ENCODE measurements at regions not wholly inside any gene's neighbourhood (a gene's known extent, or its start where the extent isn't known, plus 50 kb on each side); places are given as distances from the start of the nearest gene placed in this dataset.

DNA sequence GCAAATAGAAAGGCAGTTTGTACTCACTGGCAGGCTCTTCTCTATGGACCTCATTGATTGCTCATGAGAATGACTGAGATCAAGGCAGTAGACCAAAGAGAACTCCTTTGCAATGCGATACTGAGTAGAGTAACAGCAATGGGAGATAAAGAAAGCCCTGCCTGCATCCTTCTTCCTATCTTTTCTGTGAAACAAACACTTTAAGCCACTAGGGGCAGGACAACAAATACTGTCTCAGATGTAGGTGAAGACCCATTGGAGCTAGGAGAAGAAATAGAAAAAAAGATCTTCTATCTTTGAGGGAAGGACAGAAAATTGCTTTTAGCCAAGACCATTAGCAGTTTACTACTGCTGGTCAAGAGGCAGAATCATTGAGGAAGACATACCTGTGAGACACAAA lies 117.6 kb upstream of the IGSF10 start (continued):
- TF ChIP-seq, protein P1, sequence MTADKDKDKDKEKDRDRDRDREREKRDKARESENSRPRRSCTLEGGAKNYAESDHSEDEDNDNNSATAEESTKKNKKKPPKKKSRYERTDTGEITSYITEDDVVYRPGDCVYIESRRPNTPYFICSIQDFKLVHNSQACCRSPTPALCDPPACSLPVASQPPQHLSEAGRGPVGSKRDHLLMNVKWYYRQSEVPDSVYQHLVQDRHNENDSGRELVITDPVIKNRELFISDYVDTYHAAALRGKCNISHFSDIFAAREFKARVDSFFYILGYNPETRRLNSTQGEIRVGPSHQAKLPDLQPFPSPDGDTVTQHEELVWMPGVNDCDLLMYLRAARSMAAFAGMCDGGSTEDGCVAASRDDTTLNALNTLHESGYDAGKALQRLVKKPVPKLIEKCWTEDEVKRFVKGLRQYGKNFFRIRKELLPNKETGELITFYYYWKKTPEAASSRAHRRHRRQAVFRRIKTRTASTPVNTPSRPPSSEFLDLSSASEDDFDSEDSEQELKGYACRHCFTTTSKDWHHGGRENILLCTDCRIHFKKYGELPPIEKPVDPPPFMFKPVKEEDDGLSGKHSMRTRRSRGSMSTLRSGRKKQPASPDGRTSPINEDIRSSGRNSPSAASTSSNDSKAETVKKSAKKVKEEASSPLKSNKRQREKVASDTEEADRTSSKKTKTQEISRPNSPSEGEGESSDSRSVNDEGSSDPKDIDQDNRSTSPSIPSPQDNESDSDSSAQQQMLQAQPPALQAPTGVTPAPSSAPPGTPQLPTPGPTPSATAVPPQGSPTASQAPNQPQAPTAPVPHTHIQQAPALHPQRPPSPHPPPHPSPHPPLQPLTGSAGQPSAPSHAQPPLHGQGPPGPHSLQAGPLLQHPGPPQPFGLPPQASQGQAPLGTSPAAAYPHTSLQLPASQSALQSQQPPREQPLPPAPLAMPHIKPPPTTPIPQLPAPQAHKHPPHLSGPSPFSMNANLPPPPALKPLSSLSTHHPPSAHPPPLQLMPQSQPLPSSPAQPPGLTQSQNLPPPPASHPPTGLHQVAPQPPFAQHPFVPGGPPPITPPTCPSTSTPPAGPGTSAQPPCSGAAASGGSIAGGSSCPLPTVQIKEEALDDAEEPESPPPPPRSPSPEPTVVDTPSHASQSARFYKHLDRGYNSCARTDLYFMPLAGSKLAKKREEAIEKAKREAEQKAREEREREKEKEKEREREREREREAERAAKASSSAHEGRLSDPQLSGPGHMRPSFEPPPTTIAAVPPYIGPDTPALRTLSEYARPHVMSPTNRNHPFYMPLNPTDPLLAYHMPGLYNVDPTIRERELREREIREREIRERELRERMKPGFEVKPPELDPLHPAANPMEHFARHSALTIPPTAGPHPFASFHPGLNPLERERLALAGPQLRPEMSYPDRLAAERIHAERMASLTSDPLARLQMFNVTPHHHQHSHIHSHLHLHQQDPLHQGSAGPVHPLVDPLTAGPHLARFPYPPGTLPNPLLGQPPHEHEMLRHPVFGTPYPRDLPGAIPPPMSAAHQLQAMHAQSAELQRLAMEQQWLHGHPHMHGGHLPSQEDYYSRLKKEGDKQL (CRISPR knock-in tag; IDR thresholded peaks at IDR 0.05; ENCODE audit: borderline replicate concordance): no peak

DNA sequence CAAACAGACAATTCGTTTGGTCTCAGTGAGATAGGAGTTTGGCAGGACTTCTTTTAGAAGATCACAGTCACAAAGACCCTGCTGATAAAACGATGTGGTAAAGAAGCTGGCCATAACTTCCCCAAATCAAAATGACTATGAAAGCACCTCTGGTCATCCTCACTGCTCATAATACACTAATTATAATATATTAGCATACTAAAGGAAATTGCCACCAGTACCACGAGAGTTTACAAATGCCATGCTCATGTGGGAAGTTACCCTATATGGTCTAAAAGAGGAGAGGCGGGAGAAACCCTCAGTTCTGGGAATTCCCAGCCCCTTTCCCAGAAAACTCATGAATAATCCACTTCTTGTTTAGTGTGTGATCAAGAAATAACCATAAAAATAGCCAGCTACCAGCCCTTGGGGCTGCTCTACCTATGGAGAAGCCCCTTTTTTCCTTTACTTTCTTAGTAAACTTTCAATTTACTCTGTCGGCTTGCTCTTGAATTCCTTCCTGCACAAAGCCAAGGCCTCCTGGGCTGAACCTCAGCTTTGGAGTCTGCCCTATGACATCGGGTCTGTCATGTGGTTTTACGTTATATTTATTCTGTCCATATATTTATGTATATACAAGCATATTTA lies 115.8 kb upstream of the IGSF10 start:
- Histone ChIP-seq H3K9ac (ENCODE audit: insufficient read depth in 1 of 2, low read depth in 2 of 2, low read length in 2 of 2) (no peak overlapping the region), H3K9me3 (replicated peaks; ENCODE audit: control insufficient read depth, insufficient read depth, low read depth, low read length) (peaks cover 2% of the 10 kb centered on the region), H3K4me1 (replicated peaks in 1 of 2; ENCODE audit: control insufficient read depth in 2 of 2, insufficient read depth in 2 of 2, low read length in 2 of 2) (no peaks in the 10 kb centered on the region; a peak in 1 of 5 replicates), H3K9me1 (ENCODE audit: control insufficient read depth, insufficient read depth, low read length) (no peaks in the 10 kb centered on the region), H4K20me1 (replicated peaks; ENCODE audit: control insufficient read depth, insufficient read depth, low read length) (no peaks in the 10 kb centered on the region), H3K27ac (ENCODE audit: extremely low read depth, low read depth, low read length) (no peak overlapping the region), H3K79me2 (ENCODE audit: control insufficient read depth, insufficient read depth, low read length) (no peaks in the 10 kb centered on the region), H3K4me3 (no peak overlapping the region), H3K27me3 (ENCODE audit: control insufficient read depth in 2 of 2, insufficient read depth in 2 of 2, low read length in 2 of 2) (no peaks in the 10 kb centered on the region), H2AFZ (ENCODE audit: low read depth, low read length) (peak overlapping the region; percentile 6; the same call in 1 of the 2 replicates), H3K4me2 (ENCODE audit: insufficient read depth, low read length) (no peak overlapping the region), H3K36me3 (ENCODE audit: control insufficient read depth, insufficient read depth, low read length) (no peaks in the 10 kb centered on the region)
- TF ChIP-seq U2AF2 (optimal IDR thresholded peaks at IDR 0.05; ENCODE audit: low read depth, low read length): no peak
- WGBS (ENCODE audit: insufficient coverage, low coverage, missing lambda C conversion rate): 11% methylated on average over 7 of the region's 7 CpGs
- no peak for DNase-seq (ENCODE audit: extremely low read depth in 1 of 4, low spot score in 3 of 4)
- no peak for FAIRE-seq
- ATAC-seq: no peak
- no TSS peak for BruUV-seq (replicated peaks)
- ChIA-PET POLR2A (no interaction called here), CTCF (ENCODE audit: low intra/inter-chr PET ratio) (no interaction called here)
- intact Hi-C loops (cut with micrococcal nuclease): no loop called here
- in situ Hi-C loops (cut with MboI): no loop called here
